Activated gamma-delta T cell treated with anti-CD3 and anti-CD28 coated beads, Interleukin-2, amount 50 U/mL, for 16 hours (primary cell): ENCODE measurements at regions not wholly inside any gene's neighbourhood (a gene's known extent, or its start where the extent isn't known, plus 50 kb on each side); places are given as distances from the start of the nearest gene placed in this dataset.

Experiments
- DNase-seq: peaks from one replicate; pipeline ENCODE4 v3.0.0-alpha.2; 2020; ENCODE audit warnings: low read depth

GRCh38 chr2:80854831-80855230 is 550.3 kb upstream of the LRRTM1 start:
- no peak for DNase-seq

- no peak for DNase-seq
Measured at GRCh38 chr2:80852808-80853139, 548.2 kb upstream of the LRRTM1 start.

- no peak for DNase-seq
Measured at GRCh38 chr2:80852079-80852807, 547.7 kb upstream of the LRRTM1 start.

GRCh38 chr2:80830891-80831290 is 526.3 kb upstream of the LRRTM1 start:
- no peak for DNase-seq

GRCh38 chr2:80822999-80823398 is 518.4 kb upstream of the LRRTM1 start:
- no peak for DNase-seq

- DNase-seq = no peak
Measured at GRCh38 chr2:80815259-80815658, 510.7 kb upstream of the LRRTM1 start.

GRCh38 chr2:80786584-80786983 is 482.0 kb upstream of the LRRTM1 start:
- no peak for DNase-seq

GRCh38 chr2:80778704-80779103 is 474.2 kb upstream of the LRRTM1 start:
- DNase-seq = no peak

- no peak for DNase-seq
Measured at GRCh38 chr2:80748592-80748991, 444.0 kb upstream of the LRRTM1 start.

GRCh38 chr2:80737047-80737446 is 432.5 kb upstream of the LRRTM1 start:
- no peak for DNase-seq

- DNase-seq = no peak
Measured at GRCh38 chr2:80725001-80725400, 420.4 kb upstream of the LRRTM1 start.

GRCh38 chr2:80722803-80723202 is 418.3 kb upstream of the LRRTM1 start:
- no peak for DNase-seq

GRCh38 chr2:80719607-80720006 is 415.1 kb upstream of the LRRTM1 start:
- no peak for DNase-seq

- DNase-seq = no peak
Measured at GRCh38 chr2:80715433-80715832, 410.9 kb upstream of the LRRTM1 start.

GRCh38 chr2:80711915-80712314 is 407.4 kb upstream of the LRRTM1 start:
- DNase-seq = no peak

GRCh38 chr2:80706951-80707350 is 402.4 kb upstream of the LRRTM1 start:
- no peak for DNase-seq

GRCh38 chr2:80706541-80706940 is 402.0 kb upstream of the LRRTM1 start:
- DNase-seq = no peak

GRCh38 chr2:80703532-80703931 is 399.0 kb upstream of the LRRTM1 start:
- no peak for DNase-seq

- no peak for DNase-seq
Measured at GRCh38 chr2:80700961-80701360, 396.4 kb upstream of the LRRTM1 start.
